ENCODE measurements at regions not wholly inside any gene's neighbourhood (a gene's known extent, or its start where the extent isn't known, plus 50 kb on each side); places are given as distances from the start of the nearest gene placed in this dataset.

- no peak for TF ChIP-seq CTCF (IDR thresholded peaks at IDR 0.05; ENCODE audit: poor library complexity)
- no peak for TF ChIP-seq EZH2 (IDR thresholded peaks at IDR 0.05; ENCODE audit: borderline replicate concordance)
- TF ChIP-seq EZH2phosphoT487 (IDR thresholded peaks at IDR 0.05; ENCODE audit: low read depth, severe bottlenecking, unreplicated experiment): no peak
These were observed 118.9 kb downstream of the DACT2 start for GRCh38 chr6:168200571-168201134.

Data from hepatocyte (in vitro differentiated cells).